CD4-positive, alpha-beta T cell treated with Interleukin-15 for 1 hour (primary cell): ENCODE measurements at regions not wholly inside any gene's neighbourhood (a gene's known extent, or its start where the extent isn't known, plus 50 kb on each side); places are given as distances from the start of the nearest gene placed in this dataset.

ENCODE experiments used
- DNase-seq: peaks from one replicate; pipeline ENCODE4 v3.0.0-alpha.2; 2020

- no peak for DNase-seq
These were observed 90.0 kb downstream of the FGF18 start for GRCh38 chr5:171509467-171509866.

DNA sequence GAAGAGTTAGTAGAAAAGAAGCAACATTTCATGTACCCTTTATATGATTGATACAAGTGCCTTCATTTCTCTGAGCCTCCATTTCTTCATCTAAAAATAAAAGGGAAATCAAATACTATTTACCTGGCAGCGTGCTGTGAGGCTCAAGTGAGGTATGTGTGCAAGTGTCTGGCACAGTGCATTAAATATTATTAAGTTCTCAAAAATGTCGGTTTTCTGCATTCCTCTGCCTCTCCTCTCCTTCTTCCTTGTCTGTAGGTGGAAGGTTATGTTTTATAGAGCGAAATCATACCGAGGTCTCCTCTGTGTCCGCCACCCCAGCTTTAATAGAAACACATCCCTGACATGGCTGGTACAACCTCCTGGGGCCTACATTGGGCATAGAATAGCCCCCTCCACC is 93.0 kb downstream of the FGF18 start:
- no peak for DNase-seq

DNA sequence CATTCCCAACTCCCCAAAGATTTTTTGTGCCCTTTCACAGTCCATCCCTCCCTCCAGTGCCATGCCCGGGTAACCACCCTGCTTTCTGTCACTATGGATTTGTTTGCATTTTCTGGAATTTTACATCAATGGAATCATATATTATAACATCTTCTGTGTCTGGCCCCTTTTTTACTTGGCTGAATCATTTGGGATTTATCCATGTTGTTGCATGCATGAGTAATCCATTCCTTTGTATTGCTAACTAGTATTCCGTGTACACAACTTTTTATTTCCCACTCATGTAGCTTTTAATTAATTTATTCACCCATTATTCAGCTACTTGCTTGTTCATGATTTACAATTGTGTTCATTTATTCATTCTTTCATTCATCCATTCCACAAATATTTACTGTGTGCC is 94.1 kb downstream of the FGF18 start:
- DNase-seq, result no peak

DNA sequence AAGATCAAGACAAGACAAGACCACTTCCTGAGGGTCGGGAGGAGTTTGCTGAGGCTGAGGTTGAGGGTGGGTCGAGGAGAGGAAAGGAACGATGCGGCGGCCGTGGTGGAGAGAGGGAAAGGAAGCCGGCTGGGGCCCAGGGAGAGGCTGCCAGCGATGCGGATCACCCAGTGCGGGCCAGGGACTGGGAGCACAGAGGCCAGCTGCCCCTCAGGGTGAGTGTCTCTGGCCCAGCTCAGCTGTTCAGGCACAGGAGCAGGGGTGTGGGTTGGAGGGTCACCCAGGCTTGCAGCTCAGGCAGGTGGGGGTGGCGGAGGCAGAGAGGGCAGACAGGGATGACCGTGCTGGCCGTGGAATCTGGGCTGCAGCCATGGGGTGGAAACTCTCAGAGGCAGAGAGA is 99.5 kb downstream of the FGF18 start:
- no peak for DNase-seq

GRCh38 chr5:171520300-171521174 is 101.1 kb downstream of the FGF18 start:
- DNase-seq, result no peak

GRCh38 chr5:171521219-171521633 is 101.8 kb downstream of the FGF18 start:
- DNase-seq, result no peak

DNA sequence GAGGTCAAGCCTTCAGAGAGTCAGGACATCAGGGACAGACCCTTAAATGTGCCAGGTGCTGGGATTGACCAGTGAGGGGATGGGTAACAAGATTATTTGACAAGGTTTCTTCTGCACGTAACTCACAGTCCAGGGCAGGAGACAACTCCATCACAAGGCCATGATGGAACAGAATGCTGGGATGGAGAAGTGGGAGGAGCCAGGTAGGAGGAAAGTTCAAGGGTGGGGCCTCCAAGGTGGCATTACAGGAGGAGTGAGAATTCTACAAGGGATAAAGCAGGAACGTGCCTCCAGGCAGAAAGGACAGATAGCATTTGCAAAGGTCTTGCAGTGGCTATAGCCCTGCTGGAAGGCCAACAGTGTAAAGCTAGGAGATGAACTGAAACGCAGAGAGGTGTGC is 102.2 kb downstream of the FGF18 start:
- DNase-seq, result no peak

DNA sequence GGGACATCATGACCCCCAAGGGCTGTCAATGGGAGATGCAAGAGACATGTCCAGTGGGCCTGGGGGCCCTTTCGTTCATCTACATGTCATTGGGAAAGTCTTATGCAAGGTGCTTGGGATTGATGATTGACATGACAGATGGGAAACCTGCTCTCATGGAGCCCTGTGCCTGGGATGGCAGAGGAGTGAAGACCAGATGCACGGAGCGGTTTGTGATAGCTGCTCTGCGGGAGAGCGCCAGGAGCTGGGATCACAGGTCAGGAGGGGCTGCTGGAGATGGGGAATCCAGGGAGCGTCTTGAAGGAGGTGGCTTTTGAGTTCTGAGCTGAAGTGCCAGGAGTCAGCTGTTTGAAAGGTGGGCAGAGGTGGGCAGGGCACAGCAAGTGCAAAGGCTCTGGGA is 104.3 kb downstream of the FGF18 start:
- DNase-seq, result no peak

DNA sequence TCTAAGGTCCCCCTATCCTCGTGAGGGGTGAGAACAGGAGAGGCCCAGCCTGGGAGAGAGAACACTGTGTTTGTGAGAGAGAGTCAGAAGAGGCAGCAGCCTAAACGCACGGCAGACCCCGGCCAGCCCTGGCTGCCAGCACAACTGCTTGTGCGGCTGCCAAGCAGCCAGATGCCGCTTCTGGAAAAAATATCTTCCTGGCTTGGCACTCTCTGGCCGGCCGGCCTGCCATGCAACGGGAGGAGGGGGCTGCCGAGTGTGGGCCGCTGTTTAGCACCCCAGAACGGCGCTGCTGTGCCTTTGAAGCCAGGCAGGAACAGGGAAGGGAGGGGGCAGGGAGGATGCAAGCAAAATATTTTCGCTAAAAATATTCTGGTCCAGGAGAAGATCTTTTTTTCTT is 105.0 kb downstream of the FGF18 start:
- DNase-seq, result no peak

DNA sequence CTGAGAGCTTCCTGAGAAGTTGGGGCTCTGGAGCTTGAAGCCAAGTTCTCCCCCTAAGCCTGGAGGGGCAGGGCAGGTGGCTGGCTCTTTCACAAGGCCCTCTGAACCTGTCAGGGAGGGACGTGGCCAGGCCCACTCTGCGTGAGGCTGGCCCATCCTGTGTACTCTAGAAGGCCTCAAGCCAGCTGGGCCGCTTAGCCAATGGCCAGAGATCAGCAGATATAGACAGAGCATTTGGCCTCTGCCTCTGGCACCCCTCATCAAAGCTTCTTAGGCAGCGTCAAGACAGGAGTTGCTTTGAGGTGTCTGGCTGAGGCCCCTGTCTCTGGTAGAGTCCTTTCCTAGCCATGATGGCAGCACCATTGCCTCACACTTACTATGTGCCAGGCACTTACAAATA is 105.6 kb downstream of the FGF18 start:
- DNase-seq, result no peak

GRCh38 chr5:171528036-171528435 is 108.6 kb downstream of the FGF18 start:
- DNase-seq, result no peak

DNA sequence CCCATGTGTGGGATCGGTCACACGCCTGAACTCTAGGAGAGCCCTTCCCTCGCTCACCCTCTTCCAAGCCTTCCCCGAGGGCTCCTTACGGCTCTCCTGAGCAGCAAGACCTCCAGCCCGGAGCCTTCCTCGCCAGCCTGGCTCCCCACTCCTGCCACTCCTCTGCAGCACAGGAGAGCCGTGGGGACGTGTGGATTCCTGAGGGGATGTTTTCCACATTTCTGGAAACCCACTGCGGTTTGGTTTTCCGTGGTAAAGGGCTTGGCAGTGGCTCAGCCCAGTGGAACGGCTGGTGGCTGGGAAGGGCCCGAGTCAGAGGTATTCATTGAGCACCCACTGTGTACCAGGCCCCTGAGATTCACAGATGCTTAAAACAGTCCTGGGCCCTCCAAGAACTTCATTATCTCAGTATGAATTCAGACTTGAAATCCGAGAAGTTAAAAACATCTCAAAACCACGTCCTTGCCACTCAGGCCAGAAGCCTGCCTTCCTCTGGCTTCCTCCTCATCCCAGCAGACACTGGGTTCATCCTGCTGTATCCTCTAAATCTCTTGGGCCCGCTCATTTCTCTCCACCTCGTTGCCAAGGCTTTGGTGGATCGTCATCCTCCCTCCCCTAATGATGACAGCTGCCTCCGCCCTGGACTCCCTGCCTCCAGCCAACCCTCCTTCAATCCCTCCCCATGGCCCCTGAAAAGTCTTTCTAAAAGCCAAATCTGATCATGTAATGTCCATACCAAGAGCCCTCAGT is 109.6 kb downstream of the FGF18 start:
- no peak for DNase-seq

- no peak for DNase-seq
These were observed 112.2 kb downstream of the FGF18 start for GRCh38 chr5:171531638-171532037.

GRCh38 chr5:171533153-171533552 is 113.7 kb downstream of the FGF18 start:
- no peak for DNase-seq

- DNase-seq, result no peak
These were observed 114.8 kb downstream of the FGF18 start for GRCh38 chr5:171534043-171534895.

GRCh38 chr5:171535162-171535561 is 115.7 kb downstream of the FGF18 start:
- no peak for DNase-seq

GRCh38 chr5:171537070-171537849 is 117.8 kb downstream of the FGF18 start:
- no peak for DNase-seq

DNA sequence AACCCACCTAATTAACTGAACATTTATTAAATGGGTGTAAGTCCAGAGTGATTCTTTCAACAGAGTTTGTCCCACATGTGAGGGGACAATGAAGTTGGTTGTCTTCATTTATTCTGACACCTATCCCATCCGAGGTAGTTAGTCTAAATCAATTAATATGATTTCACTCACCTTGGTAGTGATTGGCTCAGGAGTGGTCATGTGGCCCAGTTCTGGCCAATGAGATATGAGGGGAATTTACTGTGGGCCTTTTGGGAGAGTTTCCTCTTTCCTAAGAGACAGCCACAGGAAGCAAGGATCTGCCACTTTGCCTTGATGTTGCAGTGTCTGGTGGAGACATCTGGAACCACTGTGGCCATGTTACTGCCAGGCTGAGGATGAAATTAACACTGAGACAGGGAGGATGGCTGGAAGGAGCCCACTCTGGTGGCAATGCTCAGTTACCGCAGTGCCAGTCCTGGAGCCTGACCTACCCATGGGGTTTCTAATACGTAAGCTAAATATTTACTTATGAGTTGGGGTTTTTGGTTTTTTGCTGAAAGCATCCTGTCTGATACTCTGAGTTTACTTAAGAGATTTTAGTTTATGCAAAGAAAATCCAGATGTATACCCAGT is 118.6 kb downstream of the FGF18 start:
- no peak for DNase-seq

- DNase-seq, result no peak
These were observed 119.2 kb downstream of the FGF18 start for GRCh38 chr5:171538681-171539080.

GRCh38 chr5:171540865-171541264 is 121.4 kb downstream of the FGF18 start:
- DNase-seq, result no peak

- no peak for DNase-seq
These were observed 121.9 kb downstream of the FGF18 start for GRCh38 chr5:171541341-171541776.
